ENCODE measurements at regions not wholly inside any gene's neighbourhood (a gene's known extent, or its start where the extent isn't known, plus 50 kb on each side); places are given as distances from the start of the nearest gene placed in this dataset.
A peak's percentile ranks its signal among the peaks of the same experiment; 100 is the strongest.

DNA sequence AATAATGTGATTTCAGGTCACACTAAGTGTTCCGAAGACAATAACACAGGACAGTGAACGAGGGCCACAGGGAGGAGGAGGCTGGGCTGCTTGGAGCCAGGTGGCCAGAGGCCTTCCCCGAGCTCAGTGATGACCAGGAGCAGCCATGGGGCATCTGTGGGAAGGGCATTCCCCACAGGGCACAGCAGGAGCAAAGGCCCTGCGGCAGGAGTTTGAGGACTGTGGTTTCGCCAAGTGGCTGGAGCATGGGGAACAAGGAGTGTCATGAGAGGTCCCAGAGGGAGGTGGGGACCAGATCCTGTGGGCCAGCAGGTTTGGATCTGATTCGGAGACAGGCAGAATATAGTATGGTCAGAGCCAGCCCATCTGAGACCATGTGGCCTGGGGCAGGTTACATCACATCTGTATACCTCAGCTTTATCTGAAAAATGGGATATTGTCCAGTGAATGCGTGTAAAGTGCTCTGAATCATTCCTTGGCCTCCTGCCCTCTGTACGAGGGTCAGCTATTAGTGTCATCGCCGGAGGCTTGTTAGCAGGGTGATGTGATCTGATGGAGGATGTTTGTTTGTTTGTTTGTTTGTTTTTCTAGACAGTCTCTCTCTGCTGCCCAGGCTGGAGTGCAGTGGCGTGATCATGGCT is 176.8 kb downstream of the KATNIP start:
- Histone ChIP-seq H3K36me3 (replicated peaks in 1 of 2; ENCODE audit: control insufficient read depth in 1 of 2, insufficient read depth in 2 of 2, low read length in 2 of 2) (peaks cover 9 to 52% of the 10 kb centered on the region in 2 donors), H3K27ac (ENCODE audit: low read depth in 1 of 2, low read length in 2 of 2) (no peak overlapping the region), H3K27me3 (ENCODE audit: control insufficient read depth in 2 of 2, insufficient read depth in 2 of 2, low read length in 2 of 2) (no peaks in the 10 kb centered on the region), H3K4me1 (ENCODE audit: control insufficient read depth in 1 of 2, insufficient read depth in 2 of 2, low read length in 2 of 2) (peaks cover 14 to 15% of the 10 kb centered on the region in 2 donors), H3K79me2 (ENCODE audit: insufficient read depth, low read length) (no peaks in the 10 kb centered on the region), H3K4me2 (replicated peaks; ENCODE audit: extremely low read depth, low read length, poor library complexity, severe bottlenecking) (no peak overlapping the region), H3K9me3 (replicated peaks in 1 of 2; ENCODE audit: control insufficient read depth in 1 of 2, insufficient read depth in 1 of 2, low read length in 2 of 2) (no peaks in the 10 kb centered on the region), H2AFZ (ENCODE audit: insufficient read depth, low read depth, low read length, poor library complexity, severe bottlenecking) (no peak overlapping the region), H4K20me1 (ENCODE audit: insufficient read depth, low read length) (no peaks in the 10 kb centered on the region), H3K4me3 (replicated peaks in 1 of 3; ENCODE audit: low read depth in 2 of 3, low read length in 3 of 3) (no peak overlapping the region), H3K9ac (ENCODE audit: insufficient read depth, low read length, poor library complexity, severe bottlenecking) (no peak overlapping the region)
- Mint-ChIP-seq H3K4me3 (no peak overlapping the region), H3K27me3 (ENCODE audit: low read depth in 3 of 3) (peaks cover 0 to 2% (median 2%) of the 10 kb centered on the region in 3 donors), H3K9me3 (peaks cover 0 to 3% (median 0%) of the 10 kb centered on the region in 7 donors), H3K4me1 (peaks cover 16% of the 10 kb centered on the region), H3K36me3 (peaks cover 56 to 58% of the 10 kb centered on the region in 2 donors), H3K27ac (peak overlapping the region in 1 of 7 donors; percentile 26)
- 97% methylated on average over 9 of the region's 11 CpGs for WGBS (ENCODE audit: insufficient coverage)
- intact Hi-C loops (cut with micrococcal nuclease), result no loop called here
- TF ChIP-seq, protein P1, sequence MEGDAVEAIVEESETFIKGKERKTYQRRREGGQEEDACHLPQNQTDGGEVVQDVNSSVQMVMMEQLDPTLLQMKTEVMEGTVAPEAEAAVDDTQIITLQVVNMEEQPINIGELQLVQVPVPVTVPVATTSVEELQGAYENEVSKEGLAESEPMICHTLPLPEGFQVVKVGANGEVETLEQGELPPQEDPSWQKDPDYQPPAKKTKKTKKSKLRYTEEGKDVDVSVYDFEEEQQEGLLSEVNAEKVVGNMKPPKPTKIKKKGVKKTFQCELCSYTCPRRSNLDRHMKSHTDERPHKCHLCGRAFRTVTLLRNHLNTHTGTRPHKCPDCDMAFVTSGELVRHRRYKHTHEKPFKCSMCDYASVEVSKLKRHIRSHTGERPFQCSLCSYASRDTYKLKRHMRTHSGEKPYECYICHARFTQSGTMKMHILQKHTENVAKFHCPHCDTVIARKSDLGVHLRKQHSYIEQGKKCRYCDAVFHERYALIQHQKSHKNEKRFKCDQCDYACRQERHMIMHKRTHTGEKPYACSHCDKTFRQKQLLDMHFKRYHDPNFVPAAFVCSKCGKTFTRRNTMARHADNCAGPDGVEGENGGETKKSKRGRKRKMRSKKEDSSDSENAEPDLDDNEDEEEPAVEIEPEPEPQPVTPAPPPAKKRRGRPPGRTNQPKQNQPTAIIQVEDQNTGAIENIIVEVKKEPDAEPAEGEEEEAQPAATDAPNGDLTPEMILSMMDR (IDR thresholded peaks at IDR 0.05), result no peak
- no peak for DNase-seq

DNA sequence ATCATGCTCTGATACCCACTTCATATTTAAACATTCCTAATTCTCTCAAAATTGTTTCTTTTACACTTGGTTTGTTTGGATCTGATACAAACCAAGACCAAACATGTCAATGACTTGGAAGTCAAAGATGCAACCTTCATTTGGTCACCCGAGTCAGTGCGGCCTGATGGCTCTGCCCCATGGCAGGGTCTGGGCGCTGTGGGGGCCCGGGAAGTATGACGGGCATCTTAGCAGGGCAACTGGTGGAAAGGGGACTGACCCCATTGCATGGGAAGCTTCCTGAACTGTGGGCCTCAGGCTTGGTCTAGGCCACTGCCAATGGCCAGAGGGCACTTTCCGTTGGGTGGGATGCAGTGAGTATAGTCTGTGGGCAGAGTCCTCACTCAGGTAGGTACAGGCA is 178.0 kb downstream of the KATNIP start:
- peaks cover 14 to 15% of the 10 kb centered on the region in 2 donors for H3K4me1 ChIP-seq (ENCODE audit: control insufficient read depth in 1 of 2, insufficient read depth in 2 of 2, low read length in 2 of 2)
- peaks cover 0 to 2% (median 2%) of the 10 kb centered on the region in 3 donors for H3K27me3 Mint-ChIP-seq (ENCODE audit: low read depth in 3 of 3)
- no peaks in the 10 kb centered on the region for H3K9me3 ChIP-seq (replicated peaks in 1 of 2; ENCODE audit: control insufficient read depth in 1 of 2, insufficient read depth in 1 of 2, low read length in 2 of 2)
- no peak overlapping the region for H3K27ac ChIP-seq (ENCODE audit: low read depth in 1 of 2, low read length in 2 of 2)
- peaks cover 16% of the 10 kb centered on the region for H3K4me1 Mint-ChIP-seq
- 98% methylated on average over 6 of the region's 6 CpGs for WGBS (ENCODE audit: insufficient coverage)
- H3K4me3 Mint-ChIP-seq, result no peak overlapping the region
- H3K27me3 ChIP-seq (ENCODE audit: control insufficient read depth in 2 of 2, insufficient read depth in 2 of 2, low read length in 2 of 2), result no peaks in the 10 kb centered on the region
- no peak overlapping the region for H2AFZ ChIP-seq (ENCODE audit: insufficient read depth, low read depth, low read length, poor library complexity, severe bottlenecking)
- TF ChIP-seq, protein P1 (IDR thresholded peaks at IDR 0.05), result no peak
- peaks cover 9 to 41% of the 10 kb centered on the region in 2 donors for H3K36me3 ChIP-seq (replicated peaks in 1 of 2; ENCODE audit: control insufficient read depth in 1 of 2, insufficient read depth in 2 of 2, low read length in 2 of 2)
- no peaks in the 10 kb centered on the region for H4K20me1 ChIP-seq (ENCODE audit: insufficient read depth, low read length)
- intact Hi-C loops (cut with micrococcal nuclease), result no loop called here
- peak overlapping the region in 1 of 7 donors; percentile 9 for H3K27ac Mint-ChIP-seq
- no peaks in the 10 kb centered on the region for H3K79me2 ChIP-seq (ENCODE audit: insufficient read depth, low read length)
- no peak overlapping the region for H3K4me2 ChIP-seq (replicated peaks; ENCODE audit: extremely low read depth, low read length, poor library complexity, severe bottlenecking)
- no peak for DNase-seq
- H3K9me3 Mint-ChIP-seq, result peaks cover 0 to 4% (median 0%) of the 10 kb centered on the region in 7 donors
- no peak overlapping the region for H3K4me3 ChIP-seq (replicated peaks in 1 of 3; ENCODE audit: low read depth in 2 of 3, low read length in 3 of 3)
- no peak overlapping the region for H3K9ac ChIP-seq (ENCODE audit: insufficient read depth, low read length, poor library complexity, severe bottlenecking)
- H3K36me3 Mint-ChIP-seq, result peaks cover 47 to 50% of the 10 kb centered on the region in 2 donors

All from CD14-positive monocyte (primary cell).